Hindlimb muscle (tissue), 1 donor: ENCODE measurements at regions not wholly inside any gene's neighbourhood (a gene's known extent, or its start where the extent isn't known, plus 50 kb on each side); places are given as distances from the start of the nearest gene placed in this dataset.
"Not testable (repeated sequence)": the region's sequence is repeated elsewhere in the genome, so short reads cannot be mapped to it uniquely, and the experiment has no call there.

Experiments used
- DNase-seq: peaks from one replicate; pipeline ENCODE4 v3.0.0-alpha.2; 2013

- DNase-seq: no peak
These were observed 220.6 kb downstream of the PTGER3 start for GRCh38 chr1:70827030-70827429.

- DNase-seq: no peak
These were observed 219.4 kb downstream of the PTGER3 start for GRCh38 chr1:70828177-70828576.

DNA sequence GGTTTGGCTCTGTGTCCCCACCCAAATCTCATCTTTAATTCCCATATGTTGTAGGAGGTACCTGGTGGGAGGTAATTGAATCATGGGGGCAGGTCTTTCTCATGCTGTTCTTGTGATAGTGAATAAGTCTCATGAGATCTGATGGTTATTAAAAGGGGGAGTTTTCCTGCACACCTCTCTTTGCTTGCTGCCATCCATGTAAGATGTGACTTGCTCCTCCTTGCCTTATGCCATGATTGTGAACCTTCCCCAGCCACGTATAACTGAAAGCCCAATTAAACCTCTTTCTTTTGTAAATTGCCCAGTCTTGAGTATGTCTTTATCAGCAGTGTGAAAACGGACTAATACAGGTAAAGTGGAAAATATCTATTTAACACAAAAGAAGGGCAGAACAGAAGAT, 213.3 kb downstream of the PTGER3 start:
- not testable (repeated sequence) for DNase-seq

DNA sequence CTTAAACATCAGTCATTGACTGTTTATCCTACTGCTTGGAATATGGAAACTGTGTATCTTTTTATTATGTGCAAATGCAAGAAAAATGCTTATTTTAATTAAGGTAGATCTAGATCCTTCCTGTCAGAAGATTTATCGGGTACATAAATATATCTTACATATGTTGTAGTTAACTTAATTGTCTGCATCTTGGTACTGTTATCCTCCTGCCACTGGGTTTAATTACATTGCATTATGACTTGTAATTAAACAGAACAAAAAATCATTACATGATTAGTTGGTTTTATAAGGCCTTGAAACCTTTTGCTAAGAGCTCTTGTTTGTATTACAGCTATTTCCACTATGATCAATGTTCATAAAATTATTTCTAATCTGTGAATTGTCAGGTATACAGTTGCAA, 211.2 kb downstream of the PTGER3 start:
- DNase-seq: no peak

- DNase-seq: no peak
These were observed 207.2 kb downstream of the PTGER3 start for GRCh38 chr1:70840260-70840953.

GRCh38 chr1:70842562-70842961, 205.1 kb downstream of the PTGER3 start:
- no peak for DNase-seq

DNA sequence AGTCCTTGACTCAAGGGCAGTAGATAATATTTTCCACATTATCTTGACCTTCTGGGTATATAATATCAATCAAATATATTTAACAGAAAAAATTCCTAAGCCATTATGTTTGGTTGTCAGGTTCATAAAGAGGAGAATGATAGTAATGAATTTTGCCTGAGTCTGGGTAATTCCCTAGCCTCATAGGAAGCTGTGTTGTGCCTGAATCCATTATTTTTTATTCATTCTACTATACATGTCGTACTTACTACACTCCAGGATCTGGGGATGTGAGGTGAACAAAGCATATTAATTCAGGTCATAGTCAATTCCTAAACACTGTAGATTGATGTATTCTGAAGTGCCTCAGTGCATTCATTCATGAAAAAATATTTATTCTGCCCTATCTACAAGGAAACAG, 204.2 kb downstream of the PTGER3 start:
- no peak for DNase-seq

DNA sequence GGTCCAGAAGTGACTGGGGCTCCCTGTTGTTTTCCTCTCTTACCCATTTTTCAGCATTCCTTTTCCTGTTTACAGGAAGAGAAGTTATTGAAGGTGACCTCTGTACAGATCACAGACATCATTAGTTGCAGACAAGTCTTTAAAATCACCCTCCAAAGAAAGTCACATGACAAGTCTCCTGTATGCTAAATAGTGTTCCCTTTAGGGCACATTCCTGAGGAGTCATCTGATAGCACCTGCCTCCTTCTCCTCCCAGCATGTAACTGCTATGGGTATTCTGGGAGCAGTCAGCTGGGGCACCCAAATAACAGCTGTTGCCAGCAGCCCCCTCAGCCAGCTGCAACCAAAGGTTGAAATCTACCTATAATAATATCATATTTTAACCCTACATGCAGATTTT, 200.6 kb downstream of the PTGER3 start:
- DNase-seq: no peak

GRCh38 chr1:70855203-70855602, 192.4 kb downstream of the PTGER3 start:
- no peak for DNase-seq

DNA sequence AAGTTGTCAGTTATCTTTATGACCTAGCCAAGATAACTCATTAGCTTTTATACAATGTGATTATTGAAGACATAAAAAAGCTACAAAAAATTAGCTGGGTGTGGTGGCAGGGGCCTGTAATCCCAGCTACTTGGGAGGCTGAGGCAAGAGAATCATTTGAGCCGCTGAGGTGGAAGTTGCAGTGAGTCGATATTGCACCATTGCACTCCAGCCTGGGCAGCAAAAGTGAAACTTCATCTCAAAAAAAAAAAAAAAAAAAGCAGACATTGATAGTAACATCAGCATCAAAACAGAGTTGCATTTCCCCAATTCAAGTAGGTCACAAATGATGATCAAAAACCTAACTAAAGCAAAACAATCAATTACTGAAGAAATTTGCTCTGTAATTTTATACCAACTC, 191.4 kb downstream of the PTGER3 start:
- DNase-seq: no peak

- no peak for DNase-seq
These were observed 184.4 kb downstream of the PTGER3 start for GRCh38 chr1:70863239-70863638.

DNA sequence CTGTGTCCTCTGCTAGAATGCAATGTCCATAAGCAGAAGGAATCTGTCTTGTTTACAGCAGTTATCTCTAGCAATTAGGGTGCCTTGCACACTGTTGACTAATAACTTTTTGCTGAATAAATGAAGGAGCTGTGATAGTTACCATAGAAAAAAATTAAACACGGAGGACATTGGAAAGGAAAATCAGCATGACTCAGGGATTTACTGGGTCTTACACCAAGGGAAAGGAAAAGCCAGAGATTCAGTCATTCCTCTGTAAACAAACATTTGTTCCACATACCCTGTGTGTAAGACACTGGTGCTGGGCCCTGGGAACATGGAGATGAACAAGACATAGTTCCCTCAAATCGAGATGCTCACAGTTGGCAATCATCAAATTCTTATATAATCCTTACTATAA, 183.3 kb downstream of the PTGER3 start:
- DNase-seq: no peak

- DNase-seq: no peak
These were observed 180.9 kb downstream of the PTGER3 start for GRCh38 chr1:70866542-70867264.

GRCh38 chr1:70871790-70872189, 175.8 kb downstream of the PTGER3 start:
- no peak for DNase-seq

DNA sequence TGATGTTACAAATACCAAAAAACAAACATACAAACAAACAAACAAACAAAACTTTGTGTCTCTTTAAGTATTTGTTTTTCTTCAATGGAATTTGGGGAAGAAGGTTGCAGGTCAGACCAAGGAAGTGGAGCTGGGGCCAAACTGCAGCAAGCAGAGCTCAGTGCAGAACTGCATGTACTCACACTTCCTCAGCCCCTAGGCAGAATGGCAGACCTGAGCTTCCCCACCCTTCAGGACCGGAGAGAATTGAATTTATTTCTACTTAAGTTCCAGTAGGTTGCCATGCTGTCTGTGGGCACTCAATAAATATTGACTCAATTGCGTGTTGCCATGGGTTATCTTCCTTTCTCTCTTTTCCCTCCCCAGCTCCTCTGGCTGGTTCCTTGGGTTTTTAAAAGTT, 173.6 kb downstream of the PTGER3 start:
- no peak for DNase-seq

DNA sequence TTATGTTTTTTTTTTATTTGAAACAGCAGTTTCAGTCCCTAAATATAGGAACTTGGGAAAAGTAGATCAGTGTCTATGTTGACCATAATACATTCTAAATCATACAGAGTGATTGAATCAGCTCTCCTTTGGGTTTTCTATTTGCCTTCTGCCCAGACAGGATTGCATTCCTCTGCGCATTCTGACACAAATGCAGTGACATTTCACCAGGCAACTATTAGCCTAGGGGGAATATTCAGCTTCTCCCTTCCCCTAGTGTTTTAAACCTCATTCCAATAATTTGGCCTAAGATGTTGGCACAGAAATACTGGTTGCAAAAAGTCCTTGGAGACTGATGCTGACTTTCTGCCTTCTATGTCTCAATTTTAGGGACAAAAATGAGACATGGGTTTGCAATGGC, 172.8 kb downstream of the PTGER3 start:
- DNase-seq: no peak

GRCh38 chr1:70877343-70877742, 170.3 kb downstream of the PTGER3 start:
- no peak for DNase-seq

DNA sequence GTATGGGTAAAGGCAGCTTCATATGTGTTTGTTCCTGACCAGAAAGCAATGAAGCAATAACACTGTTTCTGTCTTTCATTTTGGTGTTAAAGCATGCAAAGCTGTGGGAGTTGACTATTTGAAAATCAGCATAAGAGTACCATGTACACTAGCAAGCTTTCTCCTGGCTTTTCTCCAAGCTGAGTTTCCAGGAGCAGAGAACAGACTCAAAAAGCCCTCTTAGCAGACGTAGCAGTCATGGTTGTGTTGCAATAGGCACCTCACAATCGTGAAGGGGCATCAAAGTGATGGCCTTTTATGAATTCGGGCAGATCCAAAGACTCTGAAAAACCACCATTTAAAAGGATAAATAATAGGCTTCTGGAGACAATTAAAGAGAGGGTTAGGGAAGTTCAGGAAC, 159.7 kb downstream of the PTGER3 start:
- no peak for DNase-seq

DNA sequence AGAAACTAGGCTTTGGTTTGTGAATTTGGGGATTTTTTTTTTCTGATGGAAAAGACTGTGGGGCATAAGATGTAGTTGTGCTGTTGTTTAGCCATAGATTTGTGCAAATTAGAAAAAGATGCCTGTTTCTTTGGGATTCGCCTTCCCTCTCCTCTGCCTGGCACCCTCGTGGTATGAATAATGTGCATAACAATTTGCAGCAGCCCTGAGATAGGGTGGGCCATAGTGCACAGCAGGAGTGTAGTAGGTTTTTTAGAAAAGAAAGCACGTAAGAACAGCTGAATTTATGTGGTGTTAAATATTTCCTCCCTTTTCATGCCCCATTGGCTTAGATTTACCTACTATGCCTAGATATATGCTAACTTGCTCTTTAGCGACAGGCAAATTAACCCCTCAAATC, 158.9 kb downstream of the PTGER3 start:
- no peak for DNase-seq

DNA sequence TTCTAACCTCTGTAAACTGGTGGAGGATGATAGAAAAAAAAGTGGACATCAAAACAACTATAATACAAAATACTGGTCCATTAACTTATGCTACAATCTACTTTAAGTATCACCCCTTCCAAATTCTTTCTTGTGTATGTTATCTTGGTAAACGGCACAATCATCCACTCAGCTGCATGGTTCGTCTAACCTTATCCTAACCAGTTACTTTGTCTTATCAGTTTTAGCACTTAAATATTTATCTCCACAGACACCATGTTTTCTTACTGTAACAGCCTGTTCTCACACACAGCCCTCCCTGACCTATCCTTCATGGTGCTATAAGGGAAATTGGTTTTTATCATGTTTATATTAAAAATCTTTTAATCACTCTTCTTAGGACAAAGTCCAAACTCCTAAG, 157.2 kb downstream of the PTGER3 start:
- no peak for DNase-seq

DNA sequence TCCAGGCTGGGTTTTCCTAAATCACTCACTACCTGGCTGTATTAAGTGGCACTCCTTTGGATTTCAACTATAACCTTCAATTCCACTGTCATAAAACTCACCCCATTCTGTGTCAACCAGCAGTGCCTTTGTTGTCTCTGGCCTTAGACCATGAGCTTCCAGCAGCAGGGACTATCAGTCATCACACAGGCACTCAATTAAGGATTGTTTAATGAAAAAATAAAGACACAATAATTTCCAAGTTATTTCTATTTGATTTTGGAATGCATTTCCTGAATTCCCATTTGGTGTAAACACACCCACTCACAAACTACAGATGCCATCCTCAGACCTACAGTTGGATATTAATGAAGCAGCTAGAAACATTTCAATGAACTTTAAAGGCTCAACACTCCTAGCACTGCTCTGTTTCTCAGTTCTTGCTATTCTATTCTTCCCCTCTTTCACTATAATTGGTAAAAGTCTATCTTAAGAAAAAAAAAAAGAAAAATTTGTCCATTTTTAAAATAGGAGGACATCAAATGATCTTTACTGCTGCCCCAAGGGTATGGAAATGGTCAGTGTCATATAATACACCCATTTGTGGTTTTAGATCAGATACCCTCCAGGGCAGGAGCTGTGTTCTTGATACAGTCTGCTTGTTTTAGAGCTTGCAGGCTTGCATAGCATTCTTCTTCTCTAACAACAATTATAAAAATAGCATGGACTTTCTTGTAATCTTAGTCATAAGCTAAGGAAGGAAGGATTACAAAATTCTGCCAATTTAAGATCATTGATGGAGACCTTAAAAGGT, 156.4 kb downstream of the PTGER3 start:
- DNase-seq: no peak

DNA sequence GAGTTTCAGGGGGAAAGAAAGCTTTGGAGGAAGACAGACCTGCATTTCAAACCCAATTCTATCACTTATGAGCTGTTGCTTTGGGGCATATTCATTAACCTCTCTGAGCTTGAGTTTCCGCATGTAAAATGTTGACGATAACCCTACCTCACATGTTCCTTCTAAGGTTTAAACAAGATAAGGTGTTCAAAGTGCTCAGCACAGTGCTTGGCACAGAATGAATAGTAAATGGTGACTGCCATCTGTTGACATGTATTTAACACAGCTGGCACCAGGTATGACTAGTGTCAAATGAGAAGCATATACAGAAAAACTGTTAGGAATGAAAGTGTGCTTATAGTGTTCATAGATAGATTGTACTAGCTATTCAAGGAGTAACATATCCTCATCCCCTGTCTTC, 155.5 kb downstream of the PTGER3 start:
- DNase-seq: no peak

- DNase-seq: no peak
These were observed 154.7 kb downstream of the PTGER3 start for GRCh38 chr1:70892930-70893329.

GRCh38 chr1:70893381-70893780, 154.2 kb downstream of the PTGER3 start:
- DNase-seq: no peak
